Keratinocyte (primary cell): ENCODE measurements at regions not wholly inside any gene's neighbourhood (a gene's known extent, or its start where the extent isn't known, plus 50 kb on each side); places are given as distances from the start of the nearest gene placed in this dataset.

ENCODE experiments used
- EZH2 ChIP-seq: IDR thresholded peaks from one replicate; pipeline ENCODE4 v1.6.1; 2012; ENCODE audit warnings: inconsistent platforms, mild to moderate bottlenecking, low read length, moderate library complexity
- TF ChIP-seq, protein P1 (sequence below), 3 experiments: IDR thresholded peaks in 1 of 3; conservative IDR thresholded peaks in 1 of 3; optimal IDR thresholded peaks in 1 of 3; 2 replicates in 2 of 3; 3 replicates in 1 of 3; pipeline versions ENCODE3 to v1.5.1; 2011; ENCODE audit warnings: low read length in 3 of 3, mild to moderate bottlenecking in 3 of 3, moderate library complexity in 2 of 3, control low read depth in 1 of 3, inconsistent platforms in 1 of 3; ENCODE audit not compliant: insufficient read depth in 2 of 3; ENCODE audit errors: extremely low read depth in 1 of 3

DNA sequence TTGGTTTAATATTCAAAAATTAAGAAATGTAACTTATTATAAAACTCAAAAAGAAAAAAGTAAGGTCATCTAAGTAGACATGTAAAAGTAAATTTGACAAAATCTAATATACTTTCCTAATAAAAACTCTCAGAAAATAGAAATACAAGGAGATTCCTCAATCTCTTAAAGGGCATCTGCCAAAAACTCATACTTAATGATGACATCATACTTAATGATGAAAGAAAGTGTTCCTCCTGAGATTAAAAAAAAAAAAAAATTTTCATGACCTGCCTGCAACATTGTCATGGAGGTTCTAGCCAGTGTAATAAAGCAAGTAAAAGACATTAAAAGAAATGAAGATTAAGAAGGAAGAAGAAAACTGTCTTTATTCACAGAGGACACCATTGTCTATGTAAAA, 325.7 kb upstream of the BTBD3 start:
- TF ChIP-seq, protein P1, sequence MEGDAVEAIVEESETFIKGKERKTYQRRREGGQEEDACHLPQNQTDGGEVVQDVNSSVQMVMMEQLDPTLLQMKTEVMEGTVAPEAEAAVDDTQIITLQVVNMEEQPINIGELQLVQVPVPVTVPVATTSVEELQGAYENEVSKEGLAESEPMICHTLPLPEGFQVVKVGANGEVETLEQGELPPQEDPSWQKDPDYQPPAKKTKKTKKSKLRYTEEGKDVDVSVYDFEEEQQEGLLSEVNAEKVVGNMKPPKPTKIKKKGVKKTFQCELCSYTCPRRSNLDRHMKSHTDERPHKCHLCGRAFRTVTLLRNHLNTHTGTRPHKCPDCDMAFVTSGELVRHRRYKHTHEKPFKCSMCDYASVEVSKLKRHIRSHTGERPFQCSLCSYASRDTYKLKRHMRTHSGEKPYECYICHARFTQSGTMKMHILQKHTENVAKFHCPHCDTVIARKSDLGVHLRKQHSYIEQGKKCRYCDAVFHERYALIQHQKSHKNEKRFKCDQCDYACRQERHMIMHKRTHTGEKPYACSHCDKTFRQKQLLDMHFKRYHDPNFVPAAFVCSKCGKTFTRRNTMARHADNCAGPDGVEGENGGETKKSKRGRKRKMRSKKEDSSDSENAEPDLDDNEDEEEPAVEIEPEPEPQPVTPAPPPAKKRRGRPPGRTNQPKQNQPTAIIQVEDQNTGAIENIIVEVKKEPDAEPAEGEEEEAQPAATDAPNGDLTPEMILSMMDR (optimal IDR thresholded peaks at IDR 0.05 in 1 of 3, IDR thresholded peaks at IDR 0.05 in 1 of 3, conservative IDR thresholded peaks at IDR 0.05 in 1 of 3; ENCODE audit: extremely low read depth in 1 of 3, insufficient read depth in 2 of 3, low read length in 3 of 3), result no peak
- no peak for TF ChIP-seq EZH2
